Endothelial cell (in vitro differentiated cells): ENCODE measurements at regions not wholly inside any gene's neighbourhood (a gene's known extent, or its start where the extent isn't known, plus 50 kb on each side); places are given as distances from the start of the nearest gene placed in this dataset.
A peak's percentile ranks its signal among the peaks of the same experiment; 100 is the strongest.

ENCODE experiments used
- DNase-seq: peaks from one replicate; pipeline ENCODE4 v3.0.0; 2021; ENCODE audit warnings: low spot score
- H3K27ac Mint-ChIP-seq: one replicate; pipeline ENCODE4 v1.8.0; 2021; ENCODE audit warnings: mixed read lengths, inconsistent platforms; ENCODE audit not compliant: unreplicated experiment
- H3K27me3 Mint-ChIP-seq: one replicate; pipeline ENCODE4 v1.8.0; 2021; ENCODE audit warnings: mild to moderate bottlenecking, moderate library complexity, mixed read lengths, inconsistent platforms; ENCODE audit not compliant: unreplicated experiment
- H3K36me3 Mint-ChIP-seq: one replicate; pipeline ENCODE4 v1.8.0; 2021; ENCODE audit warnings: mild to moderate bottlenecking, low read depth, mixed read lengths, inconsistent platforms; ENCODE audit not compliant: unreplicated experiment
- H3K4me1 Mint-ChIP-seq: one replicate; pipeline ENCODE4 v1.8.0; 2021; ENCODE audit warnings: mild to moderate bottlenecking, mixed read lengths, inconsistent platforms; ENCODE audit not compliant: unreplicated experiment
- H3K4me3 Mint-ChIP-seq: one replicate; pipeline ENCODE4 v1.8.0; 2021; ENCODE audit warnings: mild to moderate bottlenecking, mixed read lengths, inconsistent platforms; ENCODE audit not compliant: unreplicated experiment
- H3K9me3 Mint-ChIP-seq: one replicate; pipeline ENCODE4 v1.8.0; 2021; ENCODE audit warnings: mixed read lengths, inconsistent platforms; ENCODE audit not compliant: unreplicated experiment
- TF ChIP-seq, protein P1 (sequence below): fragments of 200-600 bp; sonication (generic); IDR thresholded peaks from one replicate; pipeline ENCODE4 v1.5.0; 2021; ENCODE audit warnings: antibody characterized with exemption; ENCODE audit not compliant: unreplicated experiment

DNA sequence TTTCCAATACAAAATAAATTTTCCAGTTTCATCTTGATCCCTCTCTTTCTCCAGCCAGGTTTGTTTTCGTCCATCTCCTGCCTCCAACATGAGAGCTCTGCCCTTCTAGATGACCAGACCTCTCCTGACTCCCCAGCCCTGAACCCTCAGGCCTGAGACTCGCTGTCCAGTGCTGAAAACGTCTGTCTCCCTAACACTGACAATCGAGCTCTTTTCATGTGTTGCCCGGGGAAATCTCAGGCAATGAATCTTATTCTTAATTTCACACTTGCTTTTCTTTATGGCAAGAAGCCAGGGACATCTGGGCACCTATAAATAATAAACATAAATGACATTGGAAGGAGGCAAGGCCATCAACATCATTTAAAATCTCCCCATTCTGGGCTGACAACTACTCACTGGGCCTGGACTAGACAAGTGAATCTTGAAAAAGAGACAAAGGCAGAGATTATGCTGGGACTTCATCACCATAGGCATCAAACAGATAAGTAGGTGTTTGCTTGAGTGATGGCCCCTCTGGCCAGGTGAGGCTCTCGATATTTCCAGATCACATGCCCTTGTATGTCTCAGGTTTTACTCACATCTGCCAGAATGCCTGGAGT lies 274.5 kb upstream of the B3GAT1 start:
- H3K4me1 Mint-ChIP-seq: no peaks in the 10 kb centered on the region
- peak; percentile 27 for DNase-seq
- no peaks in the 10 kb centered on the region for H3K9me3 Mint-ChIP-seq
- no peaks in the 10 kb centered on the region for H3K36me3 Mint-ChIP-seq
- H3K4me3 Mint-ChIP-seq: no peak overlapping the region
- H3K27me3 Mint-ChIP-seq: no peaks in the 10 kb centered on the region
- TF ChIP-seq, protein P1, sequence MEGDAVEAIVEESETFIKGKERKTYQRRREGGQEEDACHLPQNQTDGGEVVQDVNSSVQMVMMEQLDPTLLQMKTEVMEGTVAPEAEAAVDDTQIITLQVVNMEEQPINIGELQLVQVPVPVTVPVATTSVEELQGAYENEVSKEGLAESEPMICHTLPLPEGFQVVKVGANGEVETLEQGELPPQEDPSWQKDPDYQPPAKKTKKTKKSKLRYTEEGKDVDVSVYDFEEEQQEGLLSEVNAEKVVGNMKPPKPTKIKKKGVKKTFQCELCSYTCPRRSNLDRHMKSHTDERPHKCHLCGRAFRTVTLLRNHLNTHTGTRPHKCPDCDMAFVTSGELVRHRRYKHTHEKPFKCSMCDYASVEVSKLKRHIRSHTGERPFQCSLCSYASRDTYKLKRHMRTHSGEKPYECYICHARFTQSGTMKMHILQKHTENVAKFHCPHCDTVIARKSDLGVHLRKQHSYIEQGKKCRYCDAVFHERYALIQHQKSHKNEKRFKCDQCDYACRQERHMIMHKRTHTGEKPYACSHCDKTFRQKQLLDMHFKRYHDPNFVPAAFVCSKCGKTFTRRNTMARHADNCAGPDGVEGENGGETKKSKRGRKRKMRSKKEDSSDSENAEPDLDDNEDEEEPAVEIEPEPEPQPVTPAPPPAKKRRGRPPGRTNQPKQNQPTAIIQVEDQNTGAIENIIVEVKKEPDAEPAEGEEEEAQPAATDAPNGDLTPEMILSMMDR: no peak
- no peak overlapping the region for H3K27ac Mint-ChIP-seq

DNA sequence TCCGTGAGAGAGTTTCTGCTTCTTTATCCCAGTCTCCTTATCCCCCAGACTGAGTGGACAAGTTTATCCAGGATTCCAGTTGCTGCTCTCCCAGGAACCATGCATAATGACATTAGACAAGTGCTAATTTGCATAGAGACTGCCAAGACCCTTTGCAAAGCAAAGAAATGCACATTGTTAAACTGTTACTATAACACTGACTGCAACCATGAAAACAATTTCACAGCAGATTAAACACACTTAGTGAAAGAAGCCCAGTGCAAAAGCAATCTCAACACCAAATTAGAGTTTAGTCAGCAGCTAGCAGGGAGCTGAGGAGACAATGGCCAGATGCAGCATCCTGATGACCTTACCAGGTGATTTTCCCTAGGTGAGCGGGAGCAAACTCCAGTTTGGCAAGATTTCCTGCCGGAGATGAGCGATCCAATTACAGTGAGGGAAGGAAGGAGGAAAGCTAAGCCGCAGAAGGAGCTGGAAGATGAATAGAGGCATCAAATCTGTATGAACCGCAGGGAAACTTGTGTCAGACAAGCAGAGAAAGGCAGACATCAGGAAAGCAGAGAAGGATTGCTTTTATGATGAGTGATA lies 273.8 kb upstream of the B3GAT1 start:
- TF ChIP-seq, protein P1: no peak

DNA sequence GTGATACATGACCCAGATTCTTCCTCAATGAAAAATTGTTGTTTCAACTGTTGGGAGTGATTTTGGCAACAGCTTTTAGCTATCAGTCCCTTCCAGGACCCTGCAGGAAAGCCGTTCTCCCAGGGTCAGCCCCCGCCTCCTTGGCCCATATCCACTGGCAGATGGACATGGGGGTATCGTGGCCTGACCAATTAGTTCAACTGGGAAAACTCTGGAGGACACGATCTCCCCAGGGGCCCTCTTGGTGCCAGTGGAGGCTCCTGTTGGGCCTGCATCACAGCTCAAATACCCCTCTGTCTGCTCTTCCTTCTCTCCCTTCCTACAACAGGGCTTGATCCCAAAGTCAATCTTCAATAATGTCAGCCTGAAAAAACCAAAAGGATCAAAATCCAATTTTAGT lies 272.5 kb upstream of the B3GAT1 start:
- no peak for DNase-seq
- no peak overlapping the region for H3K27ac Mint-ChIP-seq
- no peaks in the 10 kb centered on the region for H3K36me3 Mint-ChIP-seq
- TF ChIP-seq, protein P1: no peak
- no peak overlapping the region for H3K4me3 Mint-ChIP-seq
- H3K9me3 Mint-ChIP-seq: no peaks in the 10 kb centered on the region
- H3K4me1 Mint-ChIP-seq: no peaks in the 10 kb centered on the region
- no peaks in the 10 kb centered on the region for H3K27me3 Mint-ChIP-seq

More for the DNA sequence above, 273.8 kb upstream of the B3GAT1 start:
- H3K27ac Mint-ChIP-seq: no peak overlapping the region
- H3K9me3 Mint-ChIP-seq: no peaks in the 10 kb centered on the region
- H3K27me3 Mint-ChIP-seq: no peaks in the 10 kb centered on the region
- no peaks in the 10 kb centered on the region for H3K36me3 Mint-ChIP-seq
- no peak for DNase-seq
- H3K4me3 Mint-ChIP-seq: no peak overlapping the region
- no peaks in the 10 kb centered on the region for H3K4me1 Mint-ChIP-seq

DNA sequence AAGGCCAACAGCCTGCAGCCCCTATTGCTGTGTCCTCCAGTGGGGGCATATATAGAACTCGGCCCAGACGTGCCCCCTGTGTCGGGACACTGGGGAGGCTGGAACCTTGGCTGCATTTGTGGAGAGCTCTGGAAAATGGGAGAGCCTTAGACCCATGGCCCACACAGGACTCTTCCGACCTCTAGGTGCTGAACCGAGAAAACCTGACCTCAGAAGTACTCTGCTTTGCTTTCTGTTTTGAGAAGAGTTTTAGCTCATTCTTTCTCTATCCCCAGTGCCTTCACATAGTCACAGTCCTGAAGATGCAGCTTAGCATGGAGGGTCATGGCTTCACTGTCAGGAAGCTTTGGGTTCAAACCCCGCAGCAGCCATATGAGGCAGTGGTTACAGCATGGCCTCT lies 271.8 kb upstream of the B3GAT1 start:
- TF ChIP-seq, protein P1: no peak
- Mint-ChIP-seq H3K36me3 (no peaks in the 10 kb centered on the region), H3K27ac (no peak overlapping the region), H3K9me3 (no peaks in the 10 kb centered on the region), H3K4me1 (no peaks in the 10 kb centered on the region), H3K27me3 (peaks cover 1% of the 10 kb centered on the region), H3K4me3 (no peak overlapping the region)
- no peak for DNase-seq

DNA sequence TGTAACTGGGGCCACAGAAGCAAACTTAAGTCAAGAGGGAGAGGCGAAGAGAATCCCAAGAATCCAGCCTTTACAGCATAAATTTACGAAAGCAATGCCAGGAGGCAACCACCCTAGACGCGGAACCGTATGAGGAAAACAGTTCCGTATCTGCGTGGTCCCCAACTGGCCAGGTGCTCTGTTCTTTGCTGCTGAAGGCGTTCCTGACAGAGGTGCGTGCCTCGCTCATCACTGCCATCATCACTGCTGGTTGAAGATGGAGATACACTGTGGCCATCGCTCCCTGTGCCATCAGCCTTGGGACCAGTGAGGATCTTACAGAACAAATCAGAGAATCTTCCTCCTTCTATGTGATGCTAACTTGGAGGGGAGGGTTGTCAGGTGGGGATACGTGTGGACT lies 270.5 kb upstream of the B3GAT1 start:
- Mint-ChIP-seq H3K27me3 (peaks cover 1% of the 10 kb centered on the region), H3K4me3 (no peak overlapping the region), H3K36me3 (no peaks in the 10 kb centered on the region), H3K4me1 (no peaks in the 10 kb centered on the region), H3K9me3 (no peaks in the 10 kb centered on the region), H3K27ac (no peak overlapping the region)
- no peak for DNase-seq
- TF ChIP-seq, protein P1: no peak
